ENCODE measurements at regions not wholly inside any gene's neighbourhood (a gene's known extent, or its start where the extent isn't known, plus 50 kb on each side); places are given as distances from the start of the nearest gene placed in this dataset.

GRCh38 chr5:63250939-63251338, 672.3 kb downstream of the LRRC70 start:
- Histone ChIP-seq H3K27me3 (no peaks in the 10 kb centered on the region), H3K9me3 (no peaks in the 10 kb centered on the region), H3K27ac (no peak overlapping the region), H3K36me3 (no peaks in the 10 kb centered on the region), H3K4me1 (no peaks in the 10 kb centered on the region), H3K4me3 (no peak overlapping the region)
- TF ChIP-seq, protein P1, sequence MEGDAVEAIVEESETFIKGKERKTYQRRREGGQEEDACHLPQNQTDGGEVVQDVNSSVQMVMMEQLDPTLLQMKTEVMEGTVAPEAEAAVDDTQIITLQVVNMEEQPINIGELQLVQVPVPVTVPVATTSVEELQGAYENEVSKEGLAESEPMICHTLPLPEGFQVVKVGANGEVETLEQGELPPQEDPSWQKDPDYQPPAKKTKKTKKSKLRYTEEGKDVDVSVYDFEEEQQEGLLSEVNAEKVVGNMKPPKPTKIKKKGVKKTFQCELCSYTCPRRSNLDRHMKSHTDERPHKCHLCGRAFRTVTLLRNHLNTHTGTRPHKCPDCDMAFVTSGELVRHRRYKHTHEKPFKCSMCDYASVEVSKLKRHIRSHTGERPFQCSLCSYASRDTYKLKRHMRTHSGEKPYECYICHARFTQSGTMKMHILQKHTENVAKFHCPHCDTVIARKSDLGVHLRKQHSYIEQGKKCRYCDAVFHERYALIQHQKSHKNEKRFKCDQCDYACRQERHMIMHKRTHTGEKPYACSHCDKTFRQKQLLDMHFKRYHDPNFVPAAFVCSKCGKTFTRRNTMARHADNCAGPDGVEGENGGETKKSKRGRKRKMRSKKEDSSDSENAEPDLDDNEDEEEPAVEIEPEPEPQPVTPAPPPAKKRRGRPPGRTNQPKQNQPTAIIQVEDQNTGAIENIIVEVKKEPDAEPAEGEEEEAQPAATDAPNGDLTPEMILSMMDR (IDR thresholded peaks at IDR 0.05): no peak
- no peak for TF ChIP-seq POLR2A (IDR thresholded peaks at IDR 0.05)
- no peak for DNase-seq

- no peaks in the 10 kb centered on the region for H3K9me3 ChIP-seq
- no peaks in the 10 kb centered on the region for H3K27me3 ChIP-seq
- no peaks in the 10 kb centered on the region for H3K4me1 ChIP-seq
- no peak for TF ChIP-seq POLR2A (IDR thresholded peaks at IDR 0.05)
- TF ChIP-seq, protein P1 (IDR thresholded peaks at IDR 0.05): no peak
- no peak for DNase-seq
- H3K36me3 ChIP-seq: no peaks in the 10 kb centered on the region
- H3K4me3 ChIP-seq: no peak overlapping the region
- H3K27ac ChIP-seq: no peak overlapping the region
Measured at GRCh38 chr5:63249960-63250359, 671.3 kb downstream of the LRRC70 start.

- Histone ChIP-seq H3K27me3 (no peaks in the 10 kb centered on the region), H3K9me3 (no peaks in the 10 kb centered on the region), H3K27ac (no peak overlapping the region), H3K36me3 (no peaks in the 10 kb centered on the region), H3K4me3 (no peak overlapping the region), H3K4me1 (no peaks in the 10 kb centered on the region)
- no peak for DNase-seq
- TF ChIP-seq POLR2A (IDR thresholded peaks at IDR 0.05): no peak
- TF ChIP-seq, protein P1 (IDR thresholded peaks at IDR 0.05): no peak
Measured at GRCh38 chr5:63247651-63248050, 669.0 kb downstream of the LRRC70 start.

- Histone ChIP-seq H3K4me1 (no peaks in the 10 kb centered on the region), H3K36me3 (no peaks in the 10 kb centered on the region), H3K27ac (no peak overlapping the region), H3K9me3 (no peaks in the 10 kb centered on the region), H3K27me3 (no peaks in the 10 kb centered on the region), H3K4me3 (no peak overlapping the region)
- no peak for TF ChIP-seq POLR2A (IDR thresholded peaks at IDR 0.05)
- TF ChIP-seq, protein P1 (IDR thresholded peaks at IDR 0.05): no peak
- DNase-seq: no peak
Measured at GRCh38 chr5:63245271-63245670, 666.7 kb downstream of the LRRC70 start.

DNA sequence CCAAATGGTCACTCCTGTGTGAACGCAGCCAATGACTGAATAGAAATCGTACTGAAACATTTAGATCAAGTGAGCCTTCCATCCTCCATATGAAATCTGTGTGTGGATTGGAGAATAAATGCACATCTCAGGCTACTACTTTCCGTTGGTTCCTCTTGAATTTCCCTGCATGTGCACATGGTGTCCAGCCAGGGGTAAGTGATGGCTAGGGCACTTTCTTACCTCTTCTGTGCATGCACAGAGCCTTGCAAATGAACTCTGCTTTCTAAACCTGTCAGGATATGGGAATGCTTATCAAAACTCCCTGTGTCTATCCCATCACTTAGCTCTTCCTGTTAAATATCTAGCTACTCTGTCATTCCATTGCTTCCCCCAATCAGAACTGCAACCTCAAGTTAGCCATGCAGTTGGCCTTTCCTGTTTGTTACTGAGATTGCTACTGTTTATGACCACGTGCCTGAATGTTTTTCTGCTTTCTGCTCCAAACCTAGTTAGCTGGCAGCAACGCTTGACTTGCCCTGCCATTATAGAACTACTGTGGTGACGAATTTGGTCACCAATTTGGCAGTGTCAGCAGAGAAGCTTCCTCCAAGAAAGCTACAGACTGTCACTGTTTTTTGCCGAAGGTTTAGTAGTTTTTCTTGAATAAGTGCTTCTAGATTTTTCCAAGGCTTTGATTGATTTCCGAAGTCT, 661.6 kb downstream of the LRRC70 start:
- DNase-seq: no peak
- TF ChIP-seq, protein P1 (IDR thresholded peaks at IDR 0.05): no peak
- no peak for TF ChIP-seq POLR2A (IDR thresholded peaks at IDR 0.05)
- H3K4me3 ChIP-seq: no peak overlapping the region
- no peaks in the 10 kb centered on the region for H3K27me3 ChIP-seq
- no peaks in the 10 kb centered on the region for H3K4me1 ChIP-seq
- H3K27ac ChIP-seq: no peak overlapping the region
- no peaks in the 10 kb centered on the region for H3K9me3 ChIP-seq
- H3K36me3 ChIP-seq: no peaks in the 10 kb centered on the region

DNA sequence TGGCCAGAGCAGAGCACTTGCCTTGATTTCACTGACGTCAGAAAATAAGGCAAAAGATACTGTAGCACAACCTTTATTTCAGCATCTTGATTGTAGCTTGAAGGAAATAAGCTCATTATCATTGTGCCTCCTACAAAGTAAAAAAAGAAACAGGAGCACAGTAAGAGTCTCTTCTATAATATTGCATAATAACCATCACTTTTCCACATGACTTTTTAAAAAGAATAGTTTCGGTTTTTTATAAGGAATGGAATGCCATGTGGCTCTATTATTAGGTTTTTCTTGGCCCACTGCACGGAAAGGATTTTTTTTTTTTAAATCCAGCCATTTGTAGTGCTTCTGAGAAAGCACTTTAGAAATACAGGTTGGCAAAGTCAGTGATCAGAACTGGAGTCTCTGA, 655.3 kb downstream of the LRRC70 start:
- no peak overlapping the region for H3K27ac ChIP-seq
- no peak for DNase-seq
- TF ChIP-seq POLR2A (IDR thresholded peaks at IDR 0.05): no peak
- TF ChIP-seq, protein P1 (IDR thresholded peaks at IDR 0.05): no peak
- no peak overlapping the region for H3K4me3 ChIP-seq
- no peaks in the 10 kb centered on the region for H3K36me3 ChIP-seq
- H3K9me3 ChIP-seq: no peaks in the 10 kb centered on the region
- no peaks in the 10 kb centered on the region for H3K27me3 ChIP-seq
- H3K4me1 ChIP-seq: no peaks in the 10 kb centered on the region

Measured in Peyer's patch (tissue), 4 donors.